ENCODE measurements at regions not wholly inside any gene's neighbourhood (a gene's known extent, or its start where the extent isn't known, plus 50 kb on each side); places are given as distances from the start of the nearest gene placed in this dataset.

- Histone ChIP-seq H2BK15ac (ENCODE audit: low read depth, low read length) (no peak overlapping the region), H3K23me2 (ENCODE audit: insufficient read length, low read depth, low read length, poor library complexity, severe bottlenecking) (no peaks in the 10 kb centered on the region), H4K91ac (ENCODE audit: insufficient read length, low read depth, low read length) (no peak overlapping the region), H4K8ac (replicated peaks; ENCODE audit: insufficient read length, low read depth, low read length) (no peak overlapping the region), H3K4ac (ENCODE audit: low read depth, low read length) (no peak overlapping the region), H3K9ac (ENCODE audit: extremely low read depth, insufficient read length, low read length) (no peak overlapping the region), H3K79me2 (ENCODE audit: insufficient read depth, low read length) (no peaks in the 10 kb centered on the region), H2BK120ac (ENCODE audit: low read depth, low read length, poor library complexity, severe bottlenecking) (no peak overlapping the region), H4K5ac (ENCODE audit: insufficient read length, low read depth, low read length) (no peak overlapping the region), H2BK20ac (ENCODE audit: low read depth, low read length, poor library complexity, severe bottlenecking) (no peak overlapping the region), H3K4me1 (ENCODE audit: insufficient read depth, low read length) (no peaks in the 10 kb centered on the region), H2AK5ac (ENCODE audit: insufficient read length, low read length) (no peak overlapping the region), H4K20me1 (ENCODE audit: control insufficient read depth, insufficient read depth, insufficient read length) (no peaks in the 10 kb centered on the region), H3K56ac (ENCODE audit: insufficient read length, low read depth, low read length) (no peak overlapping the region), H3K4me2 (ENCODE audit: insufficient read depth, insufficient read length, low read length) (no peak overlapping the region), H2BK12ac (ENCODE audit: insufficient read length, low read depth, low read length) (no peak overlapping the region), H3T11ph (ENCODE audit: low read length) (no peak overlapping the region), H3K14ac (ENCODE audit: insufficient read depth, low read length) (no peak overlapping the region), H3K79me1 (ENCODE audit: insufficient read depth, low read depth, low read length, poor library complexity, severe bottlenecking) (no peaks in the 10 kb centered on the region), H2BK5ac (ENCODE audit: insufficient read length, low read length) (no peak overlapping the region), H3K27me3 (ENCODE audit: insufficient read depth, low read length) (no peaks in the 10 kb centered on the region), H3K9me3 (ENCODE audit: control insufficient read depth, low read depth, low read length) (no peaks in the 10 kb centered on the region), H2AFZ (ENCODE audit: low read length) (no peak overlapping the region), H3K23ac (ENCODE audit: insufficient read length, low read depth, low read length) (no peak overlapping the region), H3K18ac (ENCODE audit: insufficient read length, low read depth, low read length) (no peak overlapping the region), H3K27ac (ENCODE audit: insufficient read length, low read depth, low read length) (no peak overlapping the region)
- TF ChIP-seq, protein P1, sequence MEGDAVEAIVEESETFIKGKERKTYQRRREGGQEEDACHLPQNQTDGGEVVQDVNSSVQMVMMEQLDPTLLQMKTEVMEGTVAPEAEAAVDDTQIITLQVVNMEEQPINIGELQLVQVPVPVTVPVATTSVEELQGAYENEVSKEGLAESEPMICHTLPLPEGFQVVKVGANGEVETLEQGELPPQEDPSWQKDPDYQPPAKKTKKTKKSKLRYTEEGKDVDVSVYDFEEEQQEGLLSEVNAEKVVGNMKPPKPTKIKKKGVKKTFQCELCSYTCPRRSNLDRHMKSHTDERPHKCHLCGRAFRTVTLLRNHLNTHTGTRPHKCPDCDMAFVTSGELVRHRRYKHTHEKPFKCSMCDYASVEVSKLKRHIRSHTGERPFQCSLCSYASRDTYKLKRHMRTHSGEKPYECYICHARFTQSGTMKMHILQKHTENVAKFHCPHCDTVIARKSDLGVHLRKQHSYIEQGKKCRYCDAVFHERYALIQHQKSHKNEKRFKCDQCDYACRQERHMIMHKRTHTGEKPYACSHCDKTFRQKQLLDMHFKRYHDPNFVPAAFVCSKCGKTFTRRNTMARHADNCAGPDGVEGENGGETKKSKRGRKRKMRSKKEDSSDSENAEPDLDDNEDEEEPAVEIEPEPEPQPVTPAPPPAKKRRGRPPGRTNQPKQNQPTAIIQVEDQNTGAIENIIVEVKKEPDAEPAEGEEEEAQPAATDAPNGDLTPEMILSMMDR (conservative IDR thresholded peaks at IDR 0.05) = no peak
- Mint-ChIP-seq H3K4me1 (no peaks in the 10 kb centered on the region), H3K4me3 (no peak overlapping the region), H3K27ac (no peak overlapping the region), H3K27me3 (ENCODE audit: low read depth) (no peaks in the 10 kb centered on the region), H3K36me3 (ENCODE audit: insufficient read depth in 1 of 3, low read depth in 3 of 3) (no peaks in the 10 kb centered on the region), H3K9me3 (peaks cover 0 to 3% of the 10 kb centered on the region in 2 experiments; a peak in 1 of 5 replicates)
- WGBS (ENCODE audit: extremely low coverage, insufficient read length, low lambda C conversion rate) = no CpG with 5 or more reads among the region's 1 CpG
- DNase-seq = no peak
Measured at GRCh38 chr16:64278196-64278595, 843.7 kb downstream of the CDH11 start.

Measured in H9 (cell line).